EH (cell line): ENCODE measurements at regions not wholly inside any gene's neighbourhood (a gene's known extent, or its start where the extent isn't known, plus 50 kb on each side); places are given as distances from the start of the nearest gene placed in this dataset.
A peak's percentile ranks its signal among the peaks of the same experiment; 100 is the strongest.

Source experiments
- DNase-seq: peaks from one replicate; pipeline ENCODE4 v3.0.0-alpha.2; 2015; ENCODE audit warnings: low read depth

DNA sequence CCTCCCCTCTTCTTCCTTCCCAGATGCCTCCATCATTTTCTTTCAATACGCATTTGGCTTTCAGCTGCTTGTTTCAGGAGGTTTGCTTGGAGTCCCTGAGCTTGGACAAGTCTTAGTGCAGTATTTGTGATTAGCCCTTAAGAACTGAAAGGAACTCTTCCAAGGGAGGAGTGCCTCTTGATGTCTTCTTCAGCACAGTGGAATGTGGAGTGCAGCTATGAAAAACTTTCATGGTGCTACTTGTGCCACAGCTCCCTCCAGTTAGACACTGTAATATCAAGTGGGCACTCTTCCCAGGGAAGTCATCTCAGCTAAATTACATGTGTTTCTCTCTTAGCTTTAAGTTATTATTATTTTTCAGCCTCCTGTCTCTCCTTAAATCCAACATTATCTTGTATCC is 173.1 kb downstream of the NECTIN3 start:
- peak; percentile 67 for DNase-seq

DNA sequence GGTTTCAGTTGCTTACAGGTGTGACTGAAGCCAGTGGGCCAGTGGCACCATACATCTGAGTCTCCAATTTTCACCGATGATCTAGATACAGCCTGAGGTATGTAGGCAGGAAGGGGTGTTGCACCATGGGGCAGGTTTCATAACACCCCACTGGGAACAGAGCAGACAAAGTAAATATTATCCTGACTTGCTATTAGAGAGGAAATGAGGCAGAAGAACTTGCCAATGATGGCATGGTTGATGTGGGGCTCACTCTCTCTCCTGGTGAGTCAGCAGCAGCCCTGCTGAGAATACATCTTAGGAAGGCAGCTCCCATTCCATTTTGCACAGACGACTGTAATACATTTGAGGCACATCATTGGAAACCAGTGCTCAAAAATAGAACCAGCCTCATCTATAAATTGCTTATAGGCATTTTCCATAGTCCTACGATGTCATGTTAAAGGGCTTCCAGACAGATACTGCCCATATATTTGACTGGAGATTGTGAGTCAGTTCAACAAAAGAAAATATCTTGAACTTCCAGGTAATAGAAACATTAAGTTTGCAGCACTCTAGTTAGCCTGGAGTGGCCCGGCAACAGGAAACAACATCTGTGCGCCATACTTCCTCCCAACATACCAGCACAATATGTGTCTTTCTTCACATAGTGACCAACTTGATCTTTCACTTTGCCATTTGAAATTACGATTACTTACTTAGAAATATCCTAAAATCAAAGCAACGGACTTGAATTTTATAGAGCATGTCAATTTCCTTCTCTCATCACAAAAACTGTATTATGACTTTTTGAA is 175.5 kb downstream of the NECTIN3 start:
- DNase-seq: peak; percentile 89

DNA sequence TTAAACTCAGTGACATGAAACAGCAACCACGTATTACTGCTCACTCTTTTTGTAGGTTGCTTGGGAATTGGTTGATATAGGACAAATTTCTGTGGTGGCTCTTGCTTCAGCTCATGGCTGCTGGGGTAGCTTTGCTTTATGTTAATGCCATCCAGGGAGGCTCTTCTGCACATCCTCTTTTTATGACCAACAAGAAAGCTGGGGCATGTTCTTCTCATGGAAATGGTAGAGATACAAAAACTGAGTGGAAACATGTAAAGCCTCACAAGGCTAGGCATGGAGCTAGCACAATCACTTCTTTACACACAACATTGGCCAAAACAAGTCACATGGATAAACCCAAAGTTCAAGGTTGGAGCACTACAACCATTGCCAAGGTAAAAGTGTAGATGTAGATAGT is 176.8 kb downstream of the NECTIN3 start:
- DNase-seq: no peak

DNA sequence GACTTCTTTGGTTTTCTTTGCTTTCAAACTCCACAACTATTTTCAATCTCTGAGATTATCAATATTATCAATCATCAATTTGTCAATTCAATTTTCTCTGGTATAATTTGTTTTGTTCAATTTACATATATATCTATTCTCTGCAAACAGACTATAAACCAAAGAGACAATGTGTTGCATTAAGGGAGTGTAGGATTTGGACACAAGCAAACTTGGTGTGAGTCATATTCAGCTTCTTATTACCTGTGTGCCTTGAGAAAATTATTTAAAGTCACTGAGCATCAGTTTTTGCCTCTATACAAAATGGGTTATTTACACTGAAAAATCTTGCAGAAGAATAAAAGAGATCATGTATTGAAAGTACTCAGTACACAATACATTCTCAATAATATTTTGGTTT is 177.8 kb downstream of the NECTIN3 start:
- DNase-seq: no peak

DNA sequence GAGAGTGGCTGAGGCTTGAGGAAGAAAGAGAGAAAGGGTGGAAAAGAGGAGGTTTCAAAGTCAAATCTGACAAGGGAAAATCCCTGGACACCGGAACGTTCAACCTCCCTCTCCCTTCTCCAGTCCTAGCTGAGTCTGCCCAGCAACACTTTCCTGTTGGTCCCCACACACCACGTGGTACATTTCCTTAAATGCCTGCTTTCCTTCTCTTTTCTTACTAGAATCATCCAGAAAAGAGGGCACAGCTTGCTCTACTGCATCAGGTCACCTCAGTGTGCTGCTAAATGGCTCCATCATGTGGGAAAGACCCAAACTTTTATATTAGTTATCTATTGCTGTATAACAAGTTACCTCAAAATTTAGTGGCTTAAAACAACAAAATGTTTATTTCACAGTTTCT is 181.2 kb downstream of the NECTIN3 start:
- DNase-seq: peak; percentile 61

DNA sequence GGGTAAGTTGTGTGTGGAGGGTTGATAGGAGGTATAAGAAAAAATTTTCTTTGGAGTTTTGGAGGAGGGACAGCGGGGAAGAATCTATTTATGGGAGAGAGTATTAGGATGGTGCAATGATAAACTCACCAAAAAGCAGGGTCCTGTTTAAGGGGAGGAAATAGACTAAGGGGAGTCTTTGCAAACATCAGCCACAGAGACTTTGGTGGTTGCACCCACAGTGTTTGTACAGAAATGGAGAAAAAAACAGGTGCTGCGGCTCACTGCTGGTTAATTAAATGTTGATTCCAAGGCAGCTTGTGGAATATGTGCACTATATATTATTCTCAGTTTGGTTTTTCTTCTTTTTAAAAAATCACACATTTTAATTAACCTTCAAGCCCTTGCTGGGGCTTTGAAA is 182.1 kb downstream of the NECTIN3 start:
- no peak for DNase-seq

DNA sequence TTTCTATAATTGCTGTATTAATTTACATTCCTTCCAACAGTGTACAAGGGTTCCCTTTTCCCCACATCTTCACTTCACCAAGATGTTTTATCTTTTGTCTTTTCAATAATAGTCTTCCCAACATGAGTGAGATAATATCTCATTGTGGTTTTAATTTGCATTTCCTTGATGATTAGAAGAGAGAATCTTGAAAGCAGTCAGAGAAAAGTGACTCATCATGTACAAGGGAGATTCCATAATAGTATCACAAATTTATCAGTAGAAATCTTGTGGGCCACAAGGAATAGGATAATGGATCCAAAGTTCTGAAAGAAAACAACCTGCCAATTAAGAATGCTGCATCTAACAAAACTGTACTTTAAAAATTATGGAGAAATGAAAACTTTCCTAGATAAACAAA is 189.3 kb downstream of the NECTIN3 start:
- peak; percentile 44 for DNase-seq

DNA sequence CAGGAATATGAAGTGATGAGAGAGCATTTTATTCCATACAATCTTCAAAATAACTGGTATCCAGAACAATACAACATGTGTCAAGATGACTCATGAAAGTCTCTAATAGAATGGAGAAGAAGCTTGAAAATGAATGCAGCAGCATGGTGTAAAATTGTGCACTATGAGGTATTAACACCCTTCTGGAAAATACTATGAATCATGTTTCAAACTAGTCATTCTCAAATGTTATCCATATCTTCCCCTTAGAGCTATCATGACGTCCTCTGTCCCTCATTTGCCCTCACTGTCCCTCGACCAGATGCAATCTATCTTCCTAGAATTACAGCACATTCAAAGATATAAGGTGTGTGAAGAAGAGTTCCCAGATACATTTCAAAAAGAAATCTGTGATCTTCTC is 198.2 kb downstream of the NECTIN3 start:
- no peak for DNase-seq

DNA sequence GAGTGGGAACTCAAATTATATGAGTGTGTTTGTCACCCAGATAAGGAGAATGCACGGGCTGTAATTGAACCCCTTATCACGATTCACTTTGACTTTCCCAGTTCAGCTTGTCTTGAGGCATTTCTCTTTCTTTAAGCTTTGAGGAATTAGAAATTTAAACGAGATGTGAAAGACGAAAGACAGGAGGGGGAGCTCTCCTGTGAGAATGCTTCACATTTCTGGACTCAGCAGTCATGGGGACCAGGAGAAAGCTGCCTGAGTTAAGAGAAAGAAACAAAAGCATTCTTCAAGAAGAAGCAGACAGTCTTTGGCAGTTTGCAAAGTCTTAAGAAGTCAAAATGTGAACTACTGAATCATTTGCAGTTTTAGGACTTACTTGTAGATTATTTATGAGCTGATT is 205.6 kb downstream of the NECTIN3 start:
- peak; percentile 67 for DNase-seq

DNA sequence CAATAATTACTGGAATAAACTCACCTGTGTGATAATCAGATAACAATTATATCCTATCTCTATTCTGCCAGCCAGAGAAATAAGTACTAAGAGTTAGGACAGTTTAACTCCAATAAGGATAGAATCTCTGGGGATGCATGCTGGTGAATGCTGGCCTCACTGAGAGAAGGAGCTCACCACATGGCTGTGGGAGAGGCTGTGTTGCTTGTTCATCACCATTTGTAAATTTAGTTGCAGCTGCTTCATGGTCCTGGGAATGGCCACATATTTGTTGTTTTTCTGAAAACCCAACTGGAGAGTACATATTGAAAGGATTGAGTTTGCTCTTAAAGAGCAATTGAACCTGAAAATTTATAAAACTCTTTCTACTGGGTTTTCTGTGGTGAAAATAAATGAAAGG is 207.3 kb downstream of the NECTIN3 start:
- no peak for DNase-seq

DNA sequence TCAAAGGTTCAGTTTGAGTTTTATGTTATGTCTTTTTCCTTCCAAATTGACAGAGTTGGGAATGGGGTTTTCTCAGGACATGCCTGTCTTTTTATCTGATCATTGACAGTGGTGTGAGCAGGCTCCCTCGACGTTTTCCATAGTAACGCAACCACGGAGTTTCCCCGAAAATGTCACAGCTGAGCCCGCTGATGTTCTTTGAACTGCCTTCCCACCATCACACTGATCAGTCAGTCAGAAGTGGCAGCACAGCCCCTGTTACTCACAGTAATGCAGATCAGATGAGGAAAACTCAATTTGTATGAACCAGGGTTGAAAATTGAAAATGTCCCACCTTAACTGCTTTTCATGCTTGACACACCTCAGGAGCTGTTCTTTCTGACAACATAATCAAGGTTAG is 210.4 kb downstream of the NECTIN3 start:
- DNase-seq: no peak

DNA sequence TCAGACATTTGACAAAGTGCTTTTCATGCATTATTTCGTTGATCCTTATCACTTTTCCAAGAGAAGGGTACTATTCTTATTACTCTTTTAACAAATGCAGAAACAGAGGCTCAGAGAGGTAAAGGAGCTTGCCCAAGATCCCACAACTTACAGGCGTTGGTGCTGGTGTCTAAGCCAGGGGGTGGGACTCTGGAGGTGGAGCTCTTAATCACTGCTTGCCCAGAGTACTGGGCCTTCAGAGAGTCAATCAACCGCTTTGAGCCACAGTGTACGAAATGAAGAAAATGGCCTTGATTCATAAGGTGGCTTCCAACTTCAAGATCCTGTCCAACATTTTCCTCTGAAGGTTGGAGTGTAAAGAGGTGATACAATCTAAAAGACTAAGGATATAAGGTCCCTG is 211.5 kb downstream of the NECTIN3 start:
- no peak for DNase-seq

DNA sequence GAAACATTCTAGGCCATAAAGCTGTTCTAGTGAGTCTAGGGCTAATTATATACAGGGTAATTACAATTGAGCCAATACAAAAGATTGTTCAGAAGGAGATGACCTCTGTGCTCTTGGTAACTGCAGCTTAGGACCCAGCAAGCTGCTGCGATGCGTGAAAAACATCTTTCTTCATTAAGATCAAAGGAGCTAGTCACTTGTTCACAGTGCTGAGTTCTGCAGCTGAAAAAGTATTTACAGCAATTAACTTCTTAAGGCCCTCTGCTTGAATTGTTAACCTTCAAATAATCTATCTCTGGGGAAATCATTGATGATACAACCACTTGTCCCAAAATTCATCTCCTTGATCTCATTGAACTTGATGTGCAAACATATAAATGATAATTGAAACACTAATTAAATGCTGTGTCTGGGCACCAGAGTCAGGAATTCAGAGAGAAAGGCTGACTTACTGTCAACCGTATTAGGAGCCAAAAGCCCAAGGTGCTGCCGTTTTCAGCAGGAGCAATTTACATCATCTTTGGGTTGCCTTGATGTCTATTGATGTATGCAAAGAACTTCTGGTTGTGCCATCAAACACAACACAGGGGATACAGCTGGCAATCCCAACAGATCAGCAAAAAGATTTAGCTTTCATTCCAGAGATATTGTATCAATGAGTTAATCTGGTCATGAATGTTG is 213.0 kb downstream of the NECTIN3 start:
- DNase-seq: no peak

DNA sequence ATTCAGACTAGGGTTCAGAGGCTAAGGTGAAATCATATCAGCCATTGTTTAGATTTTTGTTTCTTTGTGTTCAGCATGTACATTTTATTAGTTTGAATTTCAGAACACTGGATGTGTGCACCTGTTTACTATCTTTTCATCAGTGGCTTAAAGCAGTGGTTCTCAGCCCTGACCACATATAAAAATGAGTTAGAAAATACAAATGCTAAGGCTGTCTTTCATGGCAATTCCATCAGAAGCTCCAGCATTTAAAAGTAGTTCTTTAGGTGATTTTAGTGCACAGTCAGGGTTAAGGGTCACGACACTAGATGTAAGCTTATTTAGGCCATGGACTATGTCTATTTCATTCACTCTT is 213.5 kb downstream of the NECTIN3 start:
- DNase-seq: no peak

DNA sequence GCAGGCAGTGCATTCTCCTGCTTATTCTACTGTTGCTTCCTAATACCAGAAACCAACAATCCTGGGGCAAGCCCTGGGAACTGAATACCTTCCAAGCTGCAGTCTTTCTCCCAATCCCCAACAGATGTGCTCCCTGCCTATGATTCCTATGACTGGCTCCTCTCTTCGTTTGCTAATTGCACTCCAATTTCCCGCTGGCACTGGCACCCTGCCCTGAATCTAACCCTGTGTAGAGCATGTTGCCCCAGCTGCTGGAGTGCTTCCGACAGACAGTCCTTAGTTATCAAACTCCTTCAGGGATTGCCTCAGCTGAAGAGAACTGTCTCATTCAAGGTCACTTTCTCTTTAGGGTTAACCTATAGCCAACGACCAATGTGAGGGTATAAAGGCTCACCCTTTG is 214.1 kb downstream of the NECTIN3 start:
- DNase-seq: no peak

DNA sequence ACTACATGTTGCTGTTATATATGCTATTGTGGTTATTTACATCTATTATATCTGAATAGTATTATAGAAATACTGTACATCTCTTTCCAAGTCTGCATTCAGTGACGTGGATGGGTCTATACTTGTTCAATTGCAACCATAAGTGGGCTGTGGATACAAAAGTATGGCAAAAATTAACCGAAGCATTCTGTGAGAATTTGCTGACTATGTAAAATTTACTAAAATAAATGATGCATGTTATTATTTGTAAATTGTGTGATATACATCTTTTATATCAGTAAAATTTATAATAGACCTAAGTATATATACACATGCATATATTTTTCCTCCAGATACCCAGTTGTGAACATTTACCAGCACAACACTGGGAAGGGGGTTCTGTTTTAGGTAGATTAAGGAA is 215.1 kb downstream of the NECTIN3 start:
- no peak for DNase-seq

DNA sequence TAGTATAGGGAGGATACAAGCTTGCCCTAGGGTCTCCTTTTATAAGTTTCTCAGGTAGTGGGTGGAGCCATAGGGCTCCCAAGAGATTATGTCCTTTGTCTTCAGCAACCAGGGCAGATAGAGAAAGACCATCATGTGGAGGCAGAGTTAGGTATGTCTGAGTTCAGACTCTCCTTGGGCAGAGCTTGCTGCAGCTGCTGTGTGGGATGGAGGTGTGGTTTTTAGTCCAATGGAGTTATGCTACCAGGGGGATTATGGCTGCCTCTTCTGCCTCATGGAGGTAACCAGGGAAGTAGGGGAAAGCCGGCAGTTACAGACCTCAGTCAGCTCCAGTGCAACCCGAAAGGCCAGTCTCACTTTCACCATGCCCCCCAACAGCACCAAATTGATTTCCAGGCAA is 220.5 kb downstream of the NECTIN3 start:
- DNase-seq: no peak

DNA sequence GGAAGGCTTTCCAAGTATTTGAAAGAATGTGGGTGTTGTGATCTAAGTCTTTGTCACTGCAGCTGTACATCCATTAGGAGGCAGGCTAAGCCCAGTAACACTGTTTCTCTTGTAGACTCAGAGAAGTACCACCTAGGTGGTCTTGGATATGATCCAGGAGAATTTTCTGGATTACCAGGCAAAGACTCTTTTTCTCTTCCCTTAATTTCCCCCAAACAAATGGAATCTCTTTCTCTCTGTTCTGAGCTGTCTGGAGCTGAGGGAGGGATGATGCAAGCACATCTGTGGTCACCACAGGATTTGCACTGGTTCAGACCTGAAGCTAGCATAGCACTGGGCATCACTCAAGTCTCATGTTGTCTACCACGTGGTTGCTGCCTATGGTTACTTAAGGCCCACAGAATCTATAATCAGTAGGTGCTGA is 227.6 kb downstream of the NECTIN3 start:
- DNase-seq: peak; percentile 44

DNA sequence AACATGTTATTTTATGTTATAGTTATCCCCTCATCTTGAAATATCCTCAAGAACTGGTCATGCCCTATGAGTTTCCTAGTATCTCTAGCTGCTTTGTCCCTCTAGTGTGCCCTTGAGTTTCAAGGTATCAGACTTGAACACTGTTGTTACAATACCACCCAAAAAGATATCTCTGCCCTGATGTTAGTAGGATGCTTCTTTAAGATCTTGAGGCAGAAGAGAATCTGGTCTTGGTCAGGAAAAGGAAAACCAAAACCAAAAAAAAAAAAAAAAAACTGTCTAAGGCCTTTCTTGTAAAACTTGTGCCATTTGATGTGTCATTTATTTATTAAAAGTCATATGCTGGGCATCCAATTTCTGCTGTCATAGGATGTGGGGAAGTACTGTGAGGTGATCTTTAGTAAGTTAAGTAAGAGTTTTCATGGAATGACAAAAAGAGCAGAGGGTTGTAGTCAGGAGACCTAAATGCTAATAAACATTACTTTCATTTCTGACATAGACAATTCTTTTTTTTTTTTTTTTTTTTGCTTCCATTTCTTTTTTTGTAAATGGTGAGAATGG is 229.7 kb downstream of the NECTIN3 start:
- peak; percentile 23 for DNase-seq

DNA sequence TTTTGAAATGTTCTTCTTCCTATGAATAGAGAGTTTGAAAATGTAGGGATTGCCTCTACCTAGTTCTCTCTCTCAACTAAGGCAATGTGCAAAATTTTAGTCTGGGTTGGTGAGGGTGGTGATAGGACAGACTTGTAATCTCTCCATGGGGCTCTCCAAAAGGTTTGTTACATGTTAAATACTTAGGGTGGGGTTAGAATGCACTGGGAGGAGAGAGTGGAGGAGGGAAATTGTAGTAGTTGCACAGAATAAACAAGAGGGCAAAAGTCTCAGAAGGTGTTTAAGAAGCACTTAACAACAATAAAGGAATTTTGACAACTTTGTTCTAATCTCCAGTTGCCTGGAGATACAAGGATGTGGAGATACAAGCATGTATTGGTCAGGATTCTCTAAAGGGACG is 230.4 kb downstream of the NECTIN3 start:
- DNase-seq: no peak

DNA sequence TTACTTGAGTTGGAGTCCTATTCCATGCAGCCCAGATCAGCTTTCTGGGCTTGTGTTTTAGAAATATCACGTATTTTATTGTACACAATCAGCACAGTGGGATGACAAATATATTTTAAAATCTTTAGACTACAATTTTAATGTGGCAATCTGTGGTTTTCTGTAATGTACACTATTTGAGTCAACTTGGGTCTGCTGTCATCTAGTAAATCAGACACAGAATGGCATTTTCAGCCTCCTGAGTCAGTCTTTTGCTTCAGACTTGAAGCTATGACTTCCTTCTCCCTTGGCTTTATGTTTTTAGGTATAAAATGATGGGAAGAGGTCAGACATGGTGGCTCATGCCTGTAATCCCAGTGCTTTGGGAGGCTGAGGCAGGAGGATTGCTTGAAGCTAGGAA is 232.1 kb downstream of the NECTIN3 start:
- peak; percentile 79 for DNase-seq

DNA sequence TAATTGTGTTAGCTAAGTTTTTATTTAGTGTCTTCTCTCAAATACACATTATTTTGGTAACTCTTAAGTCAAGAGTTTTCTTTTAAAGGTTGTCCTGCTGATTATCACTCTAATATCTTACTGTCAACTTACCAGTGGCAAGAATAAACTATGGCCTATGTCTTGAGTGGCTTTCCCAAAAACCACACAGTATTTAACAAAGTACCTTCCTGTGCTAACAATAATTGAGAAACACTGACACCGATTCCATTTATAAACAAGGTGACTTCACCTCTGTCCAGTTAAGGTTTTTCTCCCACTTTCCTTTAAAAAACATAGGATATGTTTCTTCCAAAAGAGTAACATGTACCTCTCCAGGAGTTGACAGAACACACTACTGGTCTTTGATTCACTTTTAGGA is 234.3 kb upstream of the CD96 start:
- DNase-seq: no peak

DNA sequence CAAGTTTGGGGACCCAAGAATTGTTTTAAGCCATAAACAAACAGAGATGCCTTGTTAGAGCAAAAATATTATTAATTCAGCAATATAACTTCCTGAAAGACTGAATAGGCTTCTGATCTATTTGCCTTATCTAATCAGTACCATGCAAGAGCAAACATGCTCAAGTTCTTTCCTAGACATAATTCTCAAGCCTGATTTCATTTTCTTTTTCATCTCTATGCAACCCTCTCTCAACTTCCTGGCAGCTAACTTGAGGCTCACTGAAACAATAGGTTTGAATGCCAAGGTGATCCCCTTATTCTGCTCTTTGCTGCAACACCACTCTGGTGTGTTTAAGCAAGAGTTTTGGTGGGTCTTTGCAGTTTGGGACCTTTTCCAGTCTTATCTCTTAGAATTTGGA is 230.9 kb upstream of the CD96 start:
- DNase-seq: no peak
